BE2C (cell line): ENCODE measurements at regions not wholly inside any gene's neighbourhood (a gene's known extent, or its start where the extent isn't known, plus 50 kb on each side); places are given as distances from the start of the nearest gene placed in this dataset.

ENCODE experiments used
- DNase-seq: peaks from one replicate; pipeline ENCODE4 v3.0.0-alpha.2; 2020
- H3K27me3 ChIP-seq: fragments of 250-450 bp; sonication (Bioruptor Pico); 2 replicates; pipeline ENCODE4 v1.5.1; 2020; ENCODE audit warnings: mild to moderate bottlenecking
- H3K36me3 ChIP-seq: fragments of 250-450 bp; sonication (Bioruptor Pico); 2 replicates; pipeline ENCODE4 v1.5.1; 2020; ENCODE audit warnings: mild to moderate bottlenecking
- H3K4me1 ChIP-seq: fragments of 250-450 bp; sonication (Bioruptor Pico); 2 replicates; pipeline ENCODE4 v1.5.1; 2020
- H3K4me3 ChIP-seq: 2 replicates; pipeline ENCODE4 v1.5.1; 2011; ENCODE audit warnings: low read depth, low read length
- H3K9me3 ChIP-seq: fragments of 250-450 bp; sonication (Bioruptor Pico); 2 replicates; pipeline ENCODE4 v1.5.1; 2020
- CTCF ChIP-seq: IDR thresholded peaks from 2 replicates; pipeline ENCODE4 v1.5.1; 2012; ENCODE audit warnings: mild to moderate bottlenecking, low read depth, low read length

GRCh38 chr2:136212426-136213378 is 94.8 kb upstream of the CXCR4 start:
- no peak for TF ChIP-seq CTCF
- H3K27me3 ChIP-seq: no peaks in the 10 kb centered on the region
- no peaks in the 10 kb centered on the region for H3K9me3 ChIP-seq
- no peaks in the 10 kb centered on the region for H3K4me1 ChIP-seq
- H3K4me3 ChIP-seq: no peak overlapping the region
- no peak for DNase-seq
- no peaks in the 10 kb centered on the region for H3K36me3 ChIP-seq

- TF ChIP-seq CTCF: no peak
- Histone ChIP-seq H3K4me1 (no peaks in the 10 kb centered on the region), H3K4me3 (no peak overlapping the region), H3K36me3 (no peaks in the 10 kb centered on the region), H3K27me3 (no peaks in the 10 kb centered on the region), H3K9me3 (no peaks in the 10 kb centered on the region)
- no peak for DNase-seq
Observed at GRCh38 chr2:136211701-136212100, 93.8 kb upstream of the CXCR4 start.

GRCh38 chr2:136210822-136211221 is 92.9 kb upstream of the CXCR4 start:
- no peak for TF ChIP-seq CTCF
- no peak overlapping the region for H3K4me3 ChIP-seq
- no peaks in the 10 kb centered on the region for H3K36me3 ChIP-seq
- DNase-seq: no peak
- no peaks in the 10 kb centered on the region for H3K4me1 ChIP-seq
- no peaks in the 10 kb centered on the region for H3K9me3 ChIP-seq
- no peaks in the 10 kb centered on the region for H3K27me3 ChIP-seq

- Histone ChIP-seq H3K4me3 (no peak overlapping the region), H3K27me3 (no peaks in the 10 kb centered on the region), H3K36me3 (no peaks in the 10 kb centered on the region), H3K4me1 (no peaks in the 10 kb centered on the region), H3K9me3 (no peaks in the 10 kb centered on the region)
- DNase-seq: no peak
- no peak for TF ChIP-seq CTCF
Observed at GRCh38 chr2:136210455-136210805, 92.5 kb upstream of the CXCR4 start.

GRCh38 chr2:136209561-136210454 is 91.9 kb upstream of the CXCR4 start:
- Histone ChIP-seq H3K9me3 (no peaks in the 10 kb centered on the region), H3K27me3 (no peaks in the 10 kb centered on the region), H3K4me1 (no peaks in the 10 kb centered on the region), H3K36me3 (no peaks in the 10 kb centered on the region), H3K4me3 (no peak overlapping the region)
- no peak for DNase-seq
- no peak for TF ChIP-seq CTCF
